Germinal center (tissue), 1 donor: ENCODE measurements at regions not wholly inside any gene's neighbourhood (a gene's known extent, or its start where the extent isn't known, plus 50 kb on each side); places are given as distances from the start of the nearest gene placed in this dataset.

ENCODE experiments used
- DNase-seq: peaks from one replicate; pipeline ENCODE4 v3.0.0; 2012; ENCODE audit warnings: mixed read lengths, low spot score

DNA sequence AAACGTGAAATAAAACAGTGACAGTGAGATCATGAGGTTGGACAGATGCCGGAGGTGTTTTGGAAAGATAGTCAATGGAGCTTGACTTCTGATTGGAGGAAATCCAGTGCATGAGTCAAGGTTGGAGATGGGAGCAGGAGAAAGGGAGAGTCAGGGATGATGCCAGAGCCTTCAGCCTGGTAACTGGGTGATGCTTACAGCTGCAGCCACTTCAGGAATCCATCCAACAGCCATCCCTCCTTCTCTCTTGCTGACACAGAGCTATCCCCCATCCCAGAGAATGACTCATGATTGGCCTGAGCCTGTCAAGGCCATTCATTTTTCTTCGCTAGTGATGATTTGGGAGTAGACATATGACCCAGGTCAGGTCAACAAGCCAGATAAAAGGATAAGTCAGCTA lies 112.8 kb downstream of the SAMD5 start:
- DNase-seq, result no peak

DNA sequence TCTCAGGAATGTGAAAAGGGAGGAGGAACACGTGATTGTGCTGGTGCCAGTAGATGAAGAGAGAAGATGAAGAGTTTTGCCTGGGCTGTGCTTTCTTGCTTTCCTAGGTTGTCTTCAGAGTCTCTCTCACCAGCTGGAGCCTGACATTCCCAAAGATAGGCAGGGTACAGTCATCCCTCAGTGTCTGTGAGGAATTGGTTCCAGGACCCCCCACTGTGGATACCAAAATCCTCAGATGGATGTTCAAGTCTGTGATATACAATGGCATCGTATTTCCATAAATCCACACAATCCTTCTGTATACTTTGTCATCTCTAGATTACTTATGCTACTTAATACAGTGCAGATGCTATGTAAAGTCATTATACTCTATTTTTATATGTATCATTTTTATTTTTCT lies 113.5 kb downstream of the SAMD5 start:
- DNase-seq, result no peak

DNA sequence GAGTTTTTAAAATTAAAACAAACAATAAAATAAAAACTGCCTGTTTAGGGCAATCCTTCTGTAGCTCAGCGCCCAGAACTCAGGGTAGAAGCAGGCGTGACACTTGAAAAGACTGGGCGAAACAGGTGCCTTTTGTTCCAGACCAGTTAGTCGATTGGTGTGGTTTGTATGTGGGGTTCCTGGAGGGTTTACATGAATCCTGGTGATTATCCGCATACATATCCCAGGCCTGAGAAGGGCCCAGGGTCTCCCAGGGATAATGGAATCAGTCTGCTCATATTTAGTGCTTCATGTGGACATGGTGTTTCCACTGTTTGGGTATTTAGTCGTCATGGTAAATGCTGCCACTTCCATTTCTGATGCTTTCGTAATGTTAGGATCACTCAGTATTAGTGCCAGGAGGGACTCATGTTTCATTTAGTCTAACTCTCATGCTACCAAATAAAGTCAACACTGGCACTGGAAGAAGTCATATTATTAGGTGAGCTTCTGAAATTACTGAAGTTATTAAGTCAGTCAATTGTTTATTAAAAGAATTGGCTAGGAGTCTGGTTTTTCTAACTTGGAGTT lies 116.5 kb downstream of the SAMD5 start:
- no peak for DNase-seq

DNA sequence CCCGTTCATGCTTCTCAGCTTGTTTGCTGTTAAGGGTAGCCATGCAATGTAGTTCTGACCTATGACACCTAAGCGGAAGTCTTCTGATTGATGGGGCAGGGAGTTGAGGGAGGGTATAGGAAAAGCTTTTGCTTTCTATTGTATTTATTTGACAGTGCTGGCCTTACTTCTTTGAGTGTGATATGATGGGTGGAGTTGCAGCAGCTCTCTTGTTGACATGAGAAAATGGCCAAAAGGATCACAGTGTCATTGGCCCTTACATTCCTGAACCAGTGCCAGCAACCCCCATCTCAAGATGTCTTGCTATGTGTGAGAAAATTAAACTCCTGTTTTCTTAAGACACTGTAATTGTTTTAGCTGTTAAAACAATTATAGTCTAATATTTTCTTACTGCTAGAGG lies 117.5 kb downstream of the SAMD5 start:
- DNase-seq, result no peak

DNA sequence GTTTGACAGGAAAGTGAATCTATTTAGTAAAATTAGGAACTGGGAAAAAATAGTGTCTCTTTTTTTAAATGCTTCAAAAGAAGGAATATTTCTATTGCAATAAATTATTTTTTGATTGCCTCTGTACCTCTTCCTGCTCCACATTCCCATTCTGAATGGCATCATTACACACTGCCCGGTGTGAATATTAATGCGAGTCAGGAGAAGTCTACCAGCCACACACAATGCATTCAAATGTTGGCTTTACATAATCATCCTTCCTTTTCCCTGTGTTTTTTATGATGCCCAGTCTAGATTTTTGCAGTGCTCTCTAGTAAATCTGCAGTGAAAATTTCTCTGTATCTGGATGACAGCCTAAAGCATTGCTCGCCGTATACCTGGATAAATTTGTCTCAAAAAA lies 118.9 kb downstream of the SAMD5 start:
- no peak for DNase-seq

DNA sequence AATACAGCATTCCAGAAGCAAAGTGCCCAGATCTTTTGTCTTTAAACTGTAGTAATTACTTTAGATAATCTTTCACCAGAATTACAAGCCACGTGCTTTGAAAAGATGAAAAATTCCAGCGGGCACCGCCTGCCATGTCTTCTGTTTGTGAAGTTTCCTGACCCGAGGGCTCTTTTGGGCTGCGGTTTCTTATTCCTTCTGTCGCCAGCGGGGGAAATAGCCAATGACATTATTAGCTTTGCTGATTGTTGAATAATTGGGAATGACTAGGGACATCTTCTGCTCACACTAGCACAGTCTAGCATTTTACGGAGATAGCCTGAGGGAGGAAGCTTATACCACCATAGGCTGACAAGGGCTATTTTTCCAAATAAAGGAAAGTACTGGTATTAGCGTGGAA lies 124.7 kb downstream of the SAMD5 start:
- no peak for DNase-seq

DNA sequence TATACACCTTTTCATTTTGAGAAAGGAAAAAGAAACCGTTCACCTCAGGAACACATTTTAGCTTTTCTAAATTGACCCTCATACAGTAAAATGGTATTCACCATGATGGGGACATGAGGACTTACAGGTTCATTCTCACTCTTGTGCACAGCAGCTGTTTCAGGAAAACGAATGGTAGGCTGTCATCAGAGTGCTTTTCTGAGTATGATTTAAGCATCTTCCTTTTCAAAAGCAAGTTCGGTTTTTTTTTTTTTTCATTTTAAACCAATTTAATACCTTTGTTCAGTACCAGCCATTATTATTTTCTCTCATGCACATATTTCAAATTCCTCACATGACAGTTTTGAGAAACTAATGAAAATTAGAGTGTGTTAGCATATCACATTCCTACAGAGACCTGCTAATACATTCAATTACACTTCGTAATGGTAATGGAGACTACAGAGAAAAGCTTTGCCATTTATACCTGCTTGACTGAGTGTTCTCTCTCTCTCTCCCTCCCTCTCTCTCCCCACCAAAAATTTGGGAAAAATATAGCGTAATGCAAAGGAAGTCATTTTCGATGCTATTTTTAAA lies 129.2 kb downstream of the SAMD5 start:
- no peak for DNase-seq

DNA sequence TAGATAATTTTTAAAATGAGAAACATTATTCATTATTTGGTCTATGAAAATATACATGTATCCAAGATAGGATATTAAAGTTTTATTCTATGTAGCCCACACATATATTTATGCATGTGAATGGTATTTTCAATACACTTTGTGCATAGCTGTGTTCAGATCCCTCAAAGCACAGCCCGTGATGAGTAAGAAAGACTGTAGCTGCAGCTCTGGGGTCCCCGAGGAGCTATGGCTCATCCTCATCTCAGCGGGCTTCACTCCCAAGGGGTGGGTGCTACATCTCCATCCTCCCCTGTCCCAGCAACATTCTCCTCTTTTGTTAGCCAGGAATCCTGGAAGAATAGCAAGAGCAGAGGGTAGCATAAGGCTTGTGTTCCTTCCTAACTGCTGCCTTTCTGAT lies 130.8 kb downstream of the SAMD5 start:
- DNase-seq, result no peak

DNA sequence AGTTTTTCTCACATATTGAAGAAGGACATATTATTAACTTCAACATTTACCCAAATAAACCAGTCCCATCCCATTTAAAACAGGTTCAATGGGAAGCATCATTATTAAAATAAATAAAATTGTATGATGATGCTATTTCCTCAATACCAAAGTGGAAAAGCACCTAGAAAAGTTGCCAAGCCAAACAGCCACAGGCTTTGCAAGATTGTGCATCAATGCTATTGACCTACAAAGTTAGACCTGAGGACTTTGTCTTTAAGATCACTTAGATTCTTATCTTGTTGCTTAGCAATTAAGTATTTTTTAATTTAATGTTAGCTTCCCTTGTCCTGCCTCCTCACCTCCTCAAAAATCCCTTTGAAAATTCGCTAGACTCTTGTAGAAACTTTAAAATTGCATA lies 132.1 kb downstream of the SAMD5 start:
- no peak for DNase-seq

DNA sequence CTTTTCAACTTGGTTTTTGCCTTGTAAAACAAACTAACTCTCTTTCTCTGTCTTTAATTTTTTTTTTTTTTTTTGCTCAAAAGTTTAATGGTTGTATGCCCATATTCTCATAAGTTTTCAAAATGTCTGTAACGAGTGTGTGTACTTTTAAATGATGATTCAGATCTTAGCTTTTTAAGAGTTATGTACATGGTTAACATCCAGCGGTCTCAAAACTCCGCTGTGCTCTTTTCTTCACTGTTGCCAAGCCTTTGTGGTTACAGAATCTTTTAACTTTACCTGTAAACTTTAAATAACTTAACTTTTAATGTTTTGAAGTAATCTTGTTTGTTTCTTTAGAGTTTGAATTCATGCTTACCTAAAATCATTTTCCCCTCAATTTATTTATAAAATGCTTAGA lies 133.0 kb downstream of the SAMD5 start:
- no peak for DNase-seq

DNA sequence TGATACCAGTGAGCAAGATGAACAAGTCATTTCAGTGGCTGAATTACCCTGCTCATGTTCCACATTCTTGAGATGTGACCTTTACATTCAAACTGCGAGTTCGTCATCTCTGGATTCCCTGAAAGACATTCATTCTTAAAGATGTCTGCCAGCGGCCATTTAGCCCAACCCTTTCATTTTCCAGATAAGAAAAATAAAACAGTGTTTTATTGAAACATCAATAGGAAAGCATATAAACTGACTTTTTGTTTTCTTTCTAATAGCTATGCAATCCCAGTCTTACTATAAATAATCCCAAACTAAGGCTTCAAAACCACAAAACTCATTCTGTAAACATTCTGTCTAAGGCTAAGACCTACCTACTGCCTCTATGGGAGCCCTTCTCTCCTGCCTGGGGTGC lies 134.0 kb downstream of the SAMD5 start:
- no peak for DNase-seq

DNA sequence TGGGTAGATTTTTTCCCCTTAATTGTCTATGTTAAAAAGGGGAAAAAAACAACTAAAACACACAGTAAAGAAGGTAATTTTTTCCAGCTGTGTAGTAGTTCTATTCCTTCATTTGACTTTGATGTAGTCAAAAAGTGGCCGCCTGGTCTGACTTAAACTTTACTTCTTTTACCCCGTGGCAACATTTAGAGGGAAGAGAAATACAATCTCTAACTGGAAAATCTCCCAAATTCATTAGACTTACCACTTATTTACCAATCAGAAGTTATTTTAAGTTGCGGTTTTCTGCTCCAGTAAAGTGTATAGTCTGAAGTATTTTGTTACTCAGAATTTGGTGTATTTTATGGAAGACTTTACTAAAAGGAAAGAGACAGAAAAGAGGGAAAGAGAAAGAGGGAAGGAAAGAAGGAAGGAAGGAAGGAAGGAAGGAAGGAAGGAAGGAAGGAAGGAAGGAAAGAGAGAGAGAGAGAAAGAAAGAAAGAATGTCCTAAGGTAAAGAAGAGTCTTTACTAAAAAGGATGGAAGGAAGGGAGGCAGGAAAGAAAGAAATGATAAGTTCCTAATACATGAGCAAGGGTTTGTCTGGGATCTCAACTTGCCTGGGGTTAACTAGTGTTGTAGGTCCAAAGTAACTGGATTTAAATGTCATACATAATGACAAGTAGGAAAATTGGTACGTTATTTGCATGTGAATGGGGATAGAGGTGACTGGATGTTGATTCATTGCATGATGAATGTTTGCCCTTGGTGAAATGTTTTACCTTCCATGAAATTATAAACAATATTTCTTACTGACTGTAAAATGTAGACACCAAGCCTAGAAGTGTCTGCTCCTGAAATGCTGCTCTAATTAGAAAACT lies 135.1 kb downstream of the SAMD5 start:
- DNase-seq, result no peak

DNA sequence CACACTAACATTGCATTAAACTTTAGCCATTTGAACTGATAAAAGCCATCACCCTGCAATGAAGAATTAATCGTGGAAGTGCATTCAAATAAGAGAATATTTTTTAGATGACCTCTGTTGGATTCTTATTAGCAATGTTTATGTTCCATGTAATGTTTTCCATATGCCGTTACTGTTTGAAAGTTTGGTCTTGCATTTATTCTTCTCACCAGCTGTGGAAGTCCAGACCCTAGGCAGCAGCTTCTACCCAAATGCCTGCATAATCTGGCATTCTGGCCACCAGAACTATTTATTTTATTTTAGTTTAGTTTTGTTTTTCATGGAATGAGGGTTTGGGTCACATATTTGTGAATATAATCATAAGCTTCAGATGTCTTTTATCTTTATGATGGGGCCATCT lies 140.4 kb downstream of the SAMD5 start:
- no peak for DNase-seq

DNA sequence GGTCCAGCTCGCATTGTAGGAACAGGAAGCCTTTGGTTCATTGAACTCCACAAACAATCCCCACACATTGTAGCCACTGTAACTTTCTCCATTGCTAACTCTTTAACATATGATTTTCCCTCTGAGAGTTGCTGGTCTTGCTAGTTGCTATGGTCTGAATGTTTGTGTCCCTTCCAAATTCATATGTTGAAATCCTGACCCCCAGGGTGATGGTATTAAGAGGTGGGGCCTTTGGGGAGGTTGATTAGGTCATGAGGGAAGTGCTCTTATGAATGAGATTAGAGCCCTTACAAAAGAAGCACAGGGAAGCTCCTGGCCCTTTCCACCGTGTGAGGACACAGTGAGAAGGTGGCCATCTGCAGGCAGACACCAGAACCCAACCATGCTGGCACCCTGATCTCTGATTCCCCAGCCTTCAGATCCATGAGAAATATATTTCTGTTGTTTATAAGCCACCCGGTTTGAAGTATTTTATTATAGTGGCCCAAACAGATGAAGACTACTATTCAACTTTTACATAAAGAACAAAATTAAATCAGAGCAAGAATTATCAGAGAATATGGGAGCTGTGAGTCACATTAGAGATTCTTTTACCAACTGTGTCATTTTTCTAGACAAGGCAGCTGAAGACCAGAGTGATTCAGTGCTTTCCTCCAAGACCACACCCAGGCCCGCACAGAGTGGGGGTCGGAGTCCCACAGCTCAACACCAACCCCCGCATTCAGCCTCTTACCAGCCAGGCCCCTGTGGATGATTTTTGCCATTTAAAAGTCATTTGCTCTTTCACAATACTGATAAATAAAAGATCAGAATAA lies 143.0 kb downstream of the SAMD5 start:
- DNase-seq, result no peak

DNA sequence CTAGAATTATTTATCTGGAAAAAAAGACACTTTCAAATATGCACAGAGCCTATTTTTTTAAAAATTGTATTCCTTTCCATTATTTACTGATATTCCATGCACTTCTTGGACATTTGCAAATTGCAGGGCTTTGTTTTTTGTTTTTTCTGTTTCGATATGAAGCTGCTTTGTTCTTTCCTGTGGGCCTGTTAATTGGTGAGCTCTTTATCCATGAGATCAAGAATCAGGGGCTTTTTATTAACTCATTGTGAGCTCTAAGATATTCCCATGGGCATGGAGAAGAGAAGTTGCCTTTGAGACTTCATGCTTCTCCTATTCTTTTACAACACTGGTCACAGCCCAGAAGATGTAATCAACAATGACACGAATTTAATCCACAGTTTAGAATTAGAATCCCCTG lies 145.1 kb downstream of the SAMD5 start:
- no peak for DNase-seq

DNA sequence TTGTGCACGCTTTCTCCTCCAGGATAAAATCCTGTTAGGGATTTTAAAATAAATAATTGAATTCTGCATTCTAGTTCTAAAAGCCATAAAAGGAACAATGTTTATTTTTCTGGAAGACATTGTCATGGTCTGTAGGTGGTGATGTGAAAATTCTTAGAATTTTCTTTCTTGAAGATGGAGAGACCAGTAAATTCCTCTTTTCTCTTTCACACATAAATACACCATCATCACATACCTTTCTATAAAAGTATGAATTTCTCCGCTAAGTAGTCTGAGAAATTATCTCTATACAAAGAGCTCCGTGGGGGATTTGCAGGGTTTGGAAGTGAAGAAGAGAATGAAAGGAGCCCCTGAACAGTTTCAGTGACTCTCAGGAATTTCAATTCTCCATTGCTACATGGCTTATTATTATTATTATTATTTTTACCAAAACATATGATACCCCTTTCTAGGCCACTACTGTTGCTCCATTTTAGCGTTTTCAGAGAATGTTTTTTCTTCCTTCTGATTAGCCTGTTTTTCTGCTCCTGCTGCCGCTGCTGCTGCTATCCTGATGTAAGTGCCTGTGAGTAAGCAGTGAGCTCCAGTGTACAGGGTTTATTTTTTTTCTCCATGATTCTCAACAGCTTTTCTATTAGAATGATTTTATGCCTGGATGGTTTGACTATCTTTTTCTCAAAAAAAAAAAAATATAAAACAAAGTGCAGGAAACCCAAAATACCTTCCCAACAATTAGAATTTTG lies 145.8 kb downstream of the SAMD5 start:
- DNase-seq, result no peak

DNA sequence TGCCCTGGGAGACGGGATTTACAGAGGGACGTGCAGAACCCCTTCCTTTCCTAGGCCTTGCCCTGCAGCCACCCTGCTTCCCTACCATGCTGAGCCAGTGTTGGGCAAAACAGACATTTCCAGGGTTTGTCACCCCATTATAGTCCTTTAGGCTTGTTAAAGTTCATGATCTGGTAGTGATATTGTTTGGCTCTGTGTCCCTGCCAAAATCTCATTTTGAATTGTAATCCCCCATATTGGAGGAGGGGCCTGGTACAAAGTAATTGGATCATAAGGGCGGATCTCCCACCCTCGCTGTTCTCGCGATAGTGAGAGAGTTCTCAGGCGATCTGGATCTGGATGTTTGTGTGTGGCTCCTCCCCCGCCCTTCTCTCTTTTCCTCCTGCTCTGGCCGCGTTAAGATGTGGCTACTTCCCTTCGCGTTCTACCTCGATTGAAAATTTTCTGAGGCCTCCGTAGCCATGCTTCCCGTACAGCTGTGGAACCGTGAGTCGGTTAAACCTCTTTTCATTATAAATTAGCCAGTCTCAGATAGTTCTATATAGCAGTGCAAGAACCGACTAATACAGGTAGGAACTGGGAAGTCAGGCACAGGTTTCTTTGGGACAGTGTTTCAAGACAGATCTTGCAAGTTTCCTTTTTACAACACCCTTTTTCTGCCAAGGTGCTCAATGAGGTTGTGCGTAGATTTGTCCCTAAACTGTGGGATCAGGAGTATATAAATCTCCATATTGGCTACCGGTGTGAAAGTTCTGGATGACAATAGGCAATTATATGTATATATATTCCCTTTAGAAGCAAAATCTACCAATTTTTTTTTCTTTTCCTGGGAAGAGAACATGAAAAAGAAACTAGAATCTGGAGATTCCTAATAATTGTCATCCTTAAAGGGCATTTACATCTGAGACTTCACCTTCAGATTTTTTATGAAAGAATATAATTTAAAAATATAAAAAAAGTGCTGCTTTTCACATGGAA lies 152.1 kb downstream of the SAMD5 start:
- no peak for DNase-seq

DNA sequence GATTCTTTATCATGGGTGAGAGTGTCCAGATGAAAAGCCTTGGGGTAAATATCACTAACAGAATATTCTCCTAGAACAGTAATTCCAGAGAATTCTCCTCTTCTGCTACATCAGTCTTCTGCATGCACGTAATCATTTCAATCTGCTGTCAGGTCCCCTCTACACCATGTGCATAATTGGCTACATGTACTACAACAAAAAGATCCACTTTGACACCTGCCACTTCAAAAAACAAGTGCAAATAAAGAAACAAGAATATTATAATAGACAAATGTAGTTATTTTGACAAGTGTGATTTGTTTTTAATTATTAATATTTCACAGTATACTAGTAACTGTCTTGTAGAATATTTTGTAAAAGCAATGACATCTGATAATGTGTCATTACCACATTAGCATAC lies 154.2 kb downstream of the SAMD5 start:
- no peak for DNase-seq

DNA sequence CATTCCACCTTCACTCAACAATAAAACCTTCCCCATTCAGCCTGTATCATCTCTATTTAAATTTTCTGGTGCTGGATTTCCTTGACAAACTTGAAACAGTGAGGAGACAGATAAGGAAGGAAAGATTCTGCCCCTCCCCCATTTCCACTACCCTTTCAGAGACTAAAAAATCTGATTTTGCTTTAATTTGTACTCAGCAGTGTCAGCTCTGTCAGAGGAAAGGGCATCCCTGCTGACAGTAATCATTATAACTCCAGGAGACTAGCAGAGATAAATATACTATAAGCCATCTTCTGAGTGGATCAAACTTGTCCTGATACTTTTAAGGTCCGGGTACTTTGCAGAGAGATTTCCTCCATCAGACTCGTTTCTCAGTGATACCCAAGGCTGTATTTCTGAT lies 155.6 kb downstream of the SAMD5 start:
- no peak for DNase-seq

DNA sequence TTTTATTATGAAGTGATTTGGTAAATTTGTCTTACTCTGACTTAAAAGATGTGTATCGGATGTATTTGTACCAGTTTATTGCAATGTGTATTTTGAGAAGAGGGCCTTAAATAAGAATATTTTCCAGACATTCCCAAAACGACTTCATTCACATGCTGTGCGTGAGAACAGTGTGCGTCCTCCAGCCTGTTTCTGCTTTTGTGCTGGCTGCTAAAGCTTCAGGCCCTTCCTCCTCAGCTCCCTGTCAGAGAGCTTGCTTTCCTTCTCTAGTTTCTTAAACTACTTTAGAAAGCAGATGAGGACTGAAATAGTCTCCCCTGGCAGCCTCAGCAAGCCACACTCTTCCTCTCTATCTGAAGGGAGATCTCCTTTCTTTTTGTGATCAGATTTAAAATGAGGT lies 157.8 kb downstream of the SAMD5 start:
- DNase-seq, result no peak

DNA sequence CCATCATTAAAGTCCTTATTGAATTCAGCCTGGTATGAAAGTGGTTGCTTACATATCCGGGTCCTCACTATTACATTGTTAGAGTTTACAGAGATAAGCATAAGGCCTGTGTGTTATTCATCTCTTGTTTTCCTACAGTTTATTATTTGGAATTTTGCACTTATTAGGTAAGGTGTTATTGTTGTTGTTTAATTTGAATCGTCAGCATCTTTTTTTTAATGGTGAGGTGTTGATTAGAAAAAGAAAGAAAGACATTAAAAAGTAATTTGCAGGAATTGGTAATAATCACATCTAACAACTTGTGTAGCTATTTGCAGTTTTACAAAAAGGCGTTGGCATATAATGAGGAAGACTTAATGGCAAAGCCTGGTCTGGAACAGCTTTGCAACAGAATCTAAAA lies 158.6 kb downstream of the SAMD5 start:
- DNase-seq, result no peak
